Peyer's patch (tissue), 4 donors: ENCODE measurements at regions not wholly inside any gene's neighbourhood (a gene's known extent, or its start where the extent isn't known, plus 50 kb on each side); places are given as distances from the start of the nearest gene placed in this dataset.

Source experiments
- CTCF ChIP-seq, 6 experiments: fragments of 450-650 bp in 4 of 6; fragments of 200-600 bp in 2 of 6; sonication (generic) in 1 of 6; IDR thresholded peaks; one replicate each; pipeline ENCODE4 v1.5.1; 2017 to 2019; ENCODE audit warnings: antibody characterized with exemption in 6 of 6, mild to moderate bottlenecking in 3 of 6, moderate library complexity in 1 of 6
- POLR2A ChIP-seq, 2 donors: fragments of 450-650 bp; IDR thresholded peaks; one replicate each; pipeline ENCODE4 v1.5.1; 2017; ENCODE audit warnings: antibody characterized with exemption in 2 of 2, mild to moderate bottlenecking in 2 of 2, moderate library complexity in 2 of 2

- TF ChIP-seq POLR2A (IDR thresholded peaks at IDR 0.05) = no peak
- no peak for TF ChIP-seq CTCF (IDR thresholded peaks at IDR 0.05)
Observed at GRCh38 chr2:204166961-204167360, 230.4 kb downstream of the ICOS start.
